NCI-H1105 treated with DMSO at 0.1 percent for 48 hours (cell line): ENCODE measurements at regions not wholly inside any gene's neighbourhood (a gene's known extent, or its start where the extent isn't known, plus 50 kb on each side); places are given as distances from the start of the nearest gene placed in this dataset.

Source experiments
- DNase-seq: peaks from one replicate; lab custom pipeline; 2025; lab: John Stamatoyannopoulos, UW

DNA sequence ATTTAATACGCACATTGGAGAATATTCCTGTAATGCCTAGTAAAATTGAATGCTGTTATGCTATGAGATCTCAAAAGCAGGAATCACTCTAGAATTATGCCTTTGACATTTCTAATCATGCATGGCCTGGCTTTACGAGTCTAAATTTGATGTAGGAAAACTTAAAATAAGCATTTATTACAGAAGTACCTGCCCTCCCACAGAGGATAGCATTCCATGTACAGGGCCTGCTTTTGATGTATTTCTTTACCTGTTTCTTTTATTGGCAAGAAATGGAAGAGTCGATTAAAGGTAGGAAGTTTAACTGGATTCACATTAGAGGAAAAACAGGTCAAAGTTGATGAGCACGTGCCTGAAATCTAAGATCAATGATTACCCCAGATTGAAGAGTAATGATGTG is 219.5 kb downstream of the PCDH7 start:
- DNase-seq = no peak

DNA sequence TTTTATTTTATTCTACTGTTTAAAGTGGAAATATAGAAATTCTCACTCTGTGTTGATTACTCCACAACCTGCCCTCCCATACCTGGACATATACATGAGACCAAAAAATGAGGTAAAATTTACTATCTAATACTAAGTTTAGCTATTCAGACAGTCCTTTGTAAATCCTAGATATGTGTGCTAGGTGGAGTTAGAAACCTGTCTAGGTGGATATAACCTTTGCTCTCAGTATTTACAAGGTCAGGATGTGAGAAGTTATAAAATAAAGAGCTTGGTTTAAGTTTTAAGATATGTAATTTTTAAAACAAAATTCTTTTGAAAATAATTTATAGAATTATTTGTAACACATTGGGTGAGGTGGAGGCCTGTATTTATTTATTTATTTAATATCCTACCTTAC is 221.5 kb downstream of the PCDH7 start:
- DNase-seq = no peak

DNA sequence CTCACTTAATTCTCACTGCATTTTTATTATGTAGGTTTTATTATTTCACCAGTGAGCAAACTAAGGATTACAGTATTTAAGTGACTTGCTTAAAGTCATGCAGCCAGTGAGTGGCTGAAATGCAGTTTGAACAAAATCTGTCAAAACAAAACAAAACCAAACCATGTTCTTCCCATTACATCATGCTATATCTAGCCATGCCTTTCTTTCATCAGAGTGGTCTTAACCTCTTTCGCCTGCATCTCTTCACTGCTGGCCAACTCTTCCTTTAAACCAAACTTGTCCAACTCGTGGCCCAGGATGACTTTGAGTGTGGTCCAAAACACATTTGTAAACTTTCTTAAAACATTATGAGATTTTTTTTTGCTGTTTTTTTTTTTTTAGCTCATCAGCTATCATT is 223.2 kb downstream of the PCDH7 start:
- DNase-seq = no peak

DNA sequence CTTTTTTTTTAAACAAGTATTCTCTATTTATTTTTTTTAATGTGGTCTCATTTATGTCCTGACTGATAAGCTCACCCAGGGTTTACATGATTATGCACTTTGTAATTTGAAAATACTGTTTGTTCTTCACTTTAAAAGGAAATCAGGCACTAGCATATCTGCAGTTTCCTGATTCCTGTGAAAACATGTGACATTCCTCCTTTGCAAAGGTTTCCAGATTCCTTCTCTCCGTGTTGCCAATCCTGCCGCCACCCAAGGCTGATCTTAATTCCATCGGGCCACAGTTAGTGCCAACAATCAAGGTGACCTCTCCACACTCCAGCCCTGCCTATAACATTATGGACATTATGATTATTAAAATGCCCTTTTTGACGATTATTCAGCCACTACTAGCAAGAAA is 225.4 kb downstream of the PCDH7 start:
- no peak for DNase-seq

- DNase-seq = no peak
Observed at GRCh38 chr4:30946288-30946687, 226.1 kb downstream of the PCDH7 start.

GRCh38 chr4:30948653-30949052 is 228.5 kb downstream of the PCDH7 start:
- no peak for DNase-seq

- no peak for DNase-seq
Observed at GRCh38 chr4:30950737-30951136, 230.6 kb downstream of the PCDH7 start.

DNA sequence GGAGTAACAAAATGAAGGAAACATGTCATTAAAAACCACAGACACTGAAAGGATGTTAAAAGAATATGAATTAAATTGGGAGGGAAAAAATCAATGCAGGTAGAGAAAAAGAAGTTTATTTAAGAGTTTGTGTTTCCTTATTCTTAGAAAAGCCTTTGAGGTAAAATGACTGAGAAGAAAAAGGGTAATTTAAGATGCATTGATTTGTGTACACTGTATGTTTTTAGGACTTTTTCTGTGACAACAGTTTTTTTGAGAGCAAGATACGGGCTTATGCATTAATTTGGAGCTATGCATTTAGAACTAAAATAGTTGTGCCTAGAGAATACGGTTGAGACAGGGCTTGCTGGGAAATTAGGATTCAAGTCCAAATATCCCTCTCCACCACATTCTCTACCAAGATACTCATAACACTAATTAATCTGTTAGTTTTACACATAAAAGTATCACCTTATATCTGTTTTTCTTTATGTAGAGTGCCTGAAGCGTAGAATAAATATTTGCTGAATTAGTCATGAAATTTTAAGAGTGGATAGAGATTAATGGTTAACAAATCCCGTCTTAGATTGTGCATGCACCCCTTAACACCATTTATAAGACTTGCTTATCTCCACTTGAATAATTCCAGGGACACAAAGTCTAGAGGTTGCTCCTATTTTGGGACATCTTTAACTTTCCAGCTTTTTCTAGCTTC is 232.5 kb downstream of the PCDH7 start:
- no peak for DNase-seq

DNA sequence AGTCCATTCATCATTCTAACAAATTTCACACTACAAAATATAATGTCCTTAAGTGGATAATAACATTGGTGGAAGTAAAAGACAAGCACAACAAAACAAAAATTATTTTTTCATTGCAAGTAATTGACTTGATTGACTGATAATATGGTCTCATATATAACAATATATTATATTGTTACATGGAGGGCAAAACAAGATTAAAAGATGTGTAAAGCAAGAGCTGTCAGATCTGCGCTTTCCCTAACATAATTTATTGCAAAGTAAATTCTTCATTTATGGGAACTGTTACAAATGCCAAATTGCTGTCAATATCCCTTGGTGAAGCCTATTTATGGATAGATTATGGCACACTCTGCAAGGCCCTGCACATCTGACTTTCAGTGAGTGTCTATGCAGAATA is 233.6 kb downstream of the PCDH7 start:
- peak; percentile 32 for DNase-seq

GRCh38 chr4:30956916-30957315 is 236.7 kb downstream of the PCDH7 start:
- DNase-seq = no peak

DNA sequence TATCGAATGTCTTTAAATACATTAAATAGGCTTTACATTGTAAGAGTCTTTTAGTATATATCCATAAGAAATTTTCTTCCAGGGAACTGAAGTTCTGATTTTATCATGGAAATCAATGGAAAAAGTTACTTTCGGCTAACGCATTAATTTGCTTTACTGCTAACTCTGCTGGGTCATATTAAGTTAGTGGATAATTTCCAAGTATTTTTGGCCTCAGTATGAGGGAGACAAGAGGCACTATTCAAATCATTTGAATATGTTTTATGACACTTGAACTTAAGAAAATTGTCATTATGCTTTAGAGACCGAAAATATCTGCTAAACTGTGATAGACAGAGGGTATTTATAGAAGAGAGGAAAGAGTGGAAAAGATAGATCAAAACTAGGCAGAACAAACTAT is 237.5 kb downstream of the PCDH7 start:
- DNase-seq = no peak

DNA sequence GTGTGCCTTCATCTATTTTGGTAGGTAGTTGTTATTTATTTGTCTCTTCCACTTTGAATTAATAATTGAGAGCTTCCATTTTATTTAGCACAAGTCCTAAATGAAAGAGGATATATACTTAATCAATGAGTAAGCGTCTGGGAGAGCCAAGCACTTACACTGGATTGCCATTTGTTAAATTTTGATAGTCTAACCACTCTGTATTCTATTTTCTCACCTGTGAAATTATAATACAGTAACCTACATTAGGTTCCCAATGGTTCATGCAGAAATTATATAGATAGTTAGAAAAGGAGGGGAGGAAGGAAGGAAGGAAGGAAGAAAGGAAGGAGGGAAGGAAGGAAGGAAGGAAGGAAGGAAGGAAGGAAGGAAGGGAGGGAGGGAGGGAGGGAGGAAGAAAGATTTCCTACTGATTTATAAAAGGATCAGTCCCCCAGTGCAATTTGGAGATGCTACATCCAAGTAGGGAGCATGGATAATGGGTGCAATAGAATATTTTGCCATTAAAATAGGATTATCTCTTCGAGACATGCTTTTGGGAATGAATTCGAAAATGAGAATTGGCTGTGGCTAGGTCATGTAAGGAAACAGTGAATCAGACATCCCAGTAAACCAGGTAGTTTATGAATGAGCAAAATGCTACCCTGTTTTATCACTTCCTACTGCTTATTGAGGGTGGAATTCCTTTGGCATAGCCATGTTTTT is 239.8 kb downstream of the PCDH7 start:
- no peak for DNase-seq

GRCh38 chr4:30962939-30963338 is 242.8 kb downstream of the PCDH7 start:
- DNase-seq = no peak

DNA sequence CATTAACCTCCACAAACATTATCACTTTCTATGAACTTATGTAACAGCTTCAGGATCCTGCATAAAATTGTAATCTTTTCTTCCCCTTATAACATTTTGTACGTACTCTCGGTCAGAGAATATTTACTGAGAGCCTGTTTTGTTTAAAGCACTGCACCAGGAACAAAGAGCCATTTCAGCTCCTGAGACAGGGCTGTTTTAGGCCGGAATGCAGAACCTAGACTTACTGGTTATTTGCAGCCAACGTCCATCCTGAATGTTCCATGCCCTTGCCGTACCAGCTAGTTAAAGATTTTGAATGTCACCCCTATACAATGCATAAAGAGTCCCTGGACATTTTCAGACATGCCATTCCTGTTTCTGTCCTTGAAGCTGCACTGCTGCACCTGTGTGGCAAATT is 248.8 kb downstream of the PCDH7 start:
- DNase-seq = no peak

GRCh38 chr4:30972542-30972941 is 252.4 kb downstream of the PCDH7 start:
- peak; percentile 31 for DNase-seq

GRCh38 chr4:30973993-30974392 is 253.8 kb downstream of the PCDH7 start:
- DNase-seq = no peak

DNA sequence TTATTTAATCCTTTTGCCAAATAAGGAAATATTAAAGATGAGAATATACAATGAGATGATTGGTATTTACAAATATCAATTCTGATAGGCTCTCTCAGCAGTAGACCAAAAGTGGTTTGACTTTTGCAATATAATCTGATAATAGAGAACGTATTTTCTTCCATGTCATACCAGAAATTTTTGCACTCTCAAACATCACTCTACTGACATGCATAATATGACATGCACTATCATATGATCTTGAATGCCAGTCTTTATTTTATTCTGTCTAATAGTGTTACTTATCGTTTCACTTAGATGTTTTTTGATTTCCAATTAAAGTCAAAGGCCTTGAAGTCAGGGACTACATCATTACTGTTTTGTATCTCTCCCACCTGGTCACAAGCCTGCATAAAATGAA is 259.2 kb downstream of the PCDH7 start:
- no peak for DNase-seq

- DNase-seq = no peak
Observed at GRCh38 chr4:30989508-30989907, 269.3 kb downstream of the PCDH7 start.

DNA sequence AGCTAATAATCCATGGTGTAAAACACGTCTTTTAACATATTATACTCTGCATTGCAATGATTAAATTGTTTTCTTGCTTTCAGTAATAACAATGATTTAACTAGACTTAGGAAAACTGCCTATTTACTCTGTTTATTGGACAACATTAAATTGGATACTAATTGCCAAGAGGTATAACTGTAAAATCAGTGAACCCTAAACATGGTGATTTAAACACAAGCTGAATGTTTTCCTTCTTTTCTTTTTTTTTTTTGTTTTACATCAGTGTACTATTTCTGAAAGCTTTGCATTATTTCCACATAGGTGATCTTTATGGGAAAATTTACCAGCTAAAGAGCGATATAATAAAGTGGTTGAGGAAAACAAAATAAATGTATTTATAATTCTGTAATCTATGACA is 276.7 kb downstream of the PCDH7 start:
- DNase-seq = no peak

- DNase-seq = no peak
Observed at GRCh38 chr4:31005037-31005436, 284.9 kb downstream of the PCDH7 start.

- DNase-seq = peak; percentile 2
Observed at GRCh38 chr4:31007858-31008257, 287.7 kb downstream of the PCDH7 start.

DNA sequence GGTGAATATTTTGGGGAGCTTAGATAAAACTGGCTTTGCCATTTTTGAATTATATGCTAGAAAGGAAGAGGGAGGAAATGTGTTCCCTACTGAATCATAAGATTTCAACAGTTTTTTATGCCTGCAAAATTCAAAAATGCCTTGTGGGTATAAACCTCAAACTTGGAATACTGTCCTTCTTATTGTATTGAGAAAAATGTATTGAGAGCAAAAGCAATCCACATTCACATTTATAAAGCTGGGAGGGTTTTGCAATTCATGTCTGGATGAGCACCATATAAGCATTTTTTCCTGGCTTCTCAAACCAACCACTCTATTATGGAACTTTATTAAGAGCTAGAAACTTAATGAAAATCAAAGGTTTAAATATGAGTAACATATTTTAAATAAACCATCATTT is 289.8 kb downstream of the PCDH7 start:
- no peak for DNase-seq

GRCh38 chr4:31015123-31015522 is 295.0 kb downstream of the PCDH7 start:
- no peak for DNase-seq
